Endometrium (tissue), 2 donors: ENCODE measurements at regions not wholly inside any gene's neighbourhood (a gene's known extent, or its start where the extent isn't known, plus 50 kb on each side); places are given as distances from the start of the nearest gene placed in this dataset.
"Not testable (repeated sequence)": the region's sequence is repeated elsewhere in the genome, so short reads cannot be mapped to it uniquely, and the experiment has no call there.

ENCODE experiments used
- FAIRE-seq: peaks from 2 replicates; lab custom pipeline; 2012; peaks lifted over from hg19 to GRCh38; lab: Jason Lieb, UNC
- donor health status: control.
- donor health status: control.

DNA sequence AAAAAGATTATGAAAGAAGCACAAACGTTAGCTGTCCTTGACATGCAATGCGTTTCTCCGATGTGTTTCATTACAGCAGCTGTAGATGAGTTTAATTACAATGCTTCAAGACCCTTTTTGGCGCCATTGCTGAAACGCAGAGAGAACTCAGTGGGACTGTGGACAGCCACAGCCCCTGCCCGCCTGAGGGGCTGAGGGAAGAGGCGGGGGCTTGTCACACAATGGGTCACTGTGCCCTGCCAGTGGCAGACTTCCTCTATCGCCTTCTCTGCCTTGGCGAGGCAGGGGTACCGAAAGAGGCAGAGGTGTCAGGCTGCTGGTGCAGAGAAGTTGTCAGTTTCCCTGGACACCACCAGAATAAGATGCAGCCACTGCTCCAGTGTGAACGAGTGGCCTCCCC is 252.0 kb downstream of the NR2F2 start:
- no peak for FAIRE-seq

DNA sequence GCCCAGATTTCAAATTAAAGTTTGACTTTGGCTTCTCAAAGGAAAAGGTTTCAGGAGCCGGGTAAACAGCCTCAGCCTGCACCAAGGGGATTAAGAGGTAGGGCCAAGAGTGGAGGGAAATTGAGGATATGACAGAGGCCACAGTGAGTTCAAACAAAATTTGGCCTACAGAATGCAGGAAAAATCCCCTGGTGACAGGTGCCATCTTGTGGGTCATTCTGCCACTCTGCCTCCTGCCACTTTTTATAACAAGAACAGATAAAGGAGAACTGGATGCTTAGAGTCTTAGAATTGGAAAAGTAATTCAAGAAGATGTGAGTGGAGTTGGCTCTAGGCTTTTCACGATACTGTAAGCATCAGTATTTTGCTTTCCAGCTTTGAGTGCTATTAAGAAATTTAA is 253.2 kb downstream of the NR2F2 start:
- no peak for FAIRE-seq

DNA sequence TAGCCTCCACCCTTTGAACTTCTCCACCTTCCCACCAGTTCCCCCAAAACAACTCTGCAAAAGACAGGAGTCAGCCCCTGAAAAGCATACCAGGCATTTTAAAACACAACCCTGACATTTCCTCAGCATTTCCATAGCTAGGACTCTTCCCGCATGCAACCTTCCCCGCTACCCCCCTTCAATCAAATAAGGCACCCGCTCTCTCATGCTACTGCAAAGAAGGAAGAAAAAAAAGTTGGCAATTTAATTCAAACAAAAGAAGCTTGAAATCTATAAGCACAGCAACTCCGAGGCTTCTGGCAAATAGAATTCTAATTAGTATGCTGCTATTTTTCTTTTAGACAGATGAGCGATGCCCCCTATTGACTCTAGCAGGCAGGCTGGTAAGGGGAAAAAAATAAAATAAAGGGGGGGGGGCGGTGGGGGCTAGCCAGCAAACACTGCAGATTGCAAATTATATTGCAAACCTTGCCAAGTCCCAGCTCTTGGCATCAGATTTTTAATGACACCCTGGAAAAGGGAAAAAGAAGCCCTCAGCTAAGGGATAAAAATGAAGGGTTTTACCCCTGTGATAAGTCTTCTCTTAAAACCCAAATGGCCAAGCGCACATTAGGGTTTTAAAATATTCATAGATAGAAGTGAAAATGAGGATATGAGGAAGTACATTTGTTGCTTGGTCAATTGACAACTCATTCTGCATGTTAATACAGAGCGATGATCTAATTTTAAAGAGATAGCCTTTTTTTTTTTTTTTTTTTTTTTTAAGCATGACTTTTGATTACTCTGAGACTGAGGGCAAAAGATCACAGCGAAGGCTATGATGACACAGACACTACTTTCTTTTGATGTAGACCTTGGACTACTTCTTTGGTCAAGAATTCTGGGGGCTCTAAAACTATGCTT is 255.2 kb downstream of the NR2F2 start:
- FAIRE-seq: no peak

DNA sequence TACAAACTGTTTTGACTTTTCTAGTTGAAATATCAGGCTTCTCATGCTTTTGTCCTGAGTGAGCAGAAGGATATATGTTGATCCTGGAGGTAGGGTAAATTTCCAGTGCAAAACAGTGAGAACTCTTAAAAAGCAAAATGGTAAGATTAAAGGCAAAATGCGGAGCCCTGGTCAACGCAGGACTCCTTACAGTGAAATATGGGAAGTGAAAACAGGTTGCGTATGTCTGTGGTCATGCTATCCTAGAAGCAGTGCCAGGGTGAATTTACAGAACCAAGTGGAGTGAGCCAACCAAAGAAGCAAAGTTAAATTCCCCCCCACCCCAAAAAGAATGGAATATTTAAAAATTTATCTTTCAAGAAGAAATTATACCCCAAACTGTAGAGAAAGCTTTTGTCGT is 256.4 kb downstream of the NR2F2 start:
- no peak for FAIRE-seq

DNA sequence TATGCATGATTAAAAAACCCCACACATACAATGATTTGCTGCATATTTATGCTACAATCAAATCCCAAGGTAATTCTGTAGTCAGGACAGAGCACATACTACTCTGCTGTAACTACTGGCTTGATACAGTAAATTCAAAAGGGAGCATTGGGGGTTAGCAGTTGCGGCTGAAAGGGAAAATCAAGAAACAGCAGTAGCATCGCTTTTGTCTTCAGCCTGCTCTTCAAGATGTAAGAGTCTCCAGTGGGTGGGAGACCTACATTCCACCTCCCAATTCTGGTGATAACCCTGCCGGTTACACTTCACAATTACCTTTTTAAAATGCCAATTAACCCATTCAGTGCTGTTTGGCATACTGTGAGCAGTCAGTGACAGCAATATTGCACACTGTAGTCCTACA is 259.4 kb downstream of the NR2F2 start:
- no peak for FAIRE-seq

DNA sequence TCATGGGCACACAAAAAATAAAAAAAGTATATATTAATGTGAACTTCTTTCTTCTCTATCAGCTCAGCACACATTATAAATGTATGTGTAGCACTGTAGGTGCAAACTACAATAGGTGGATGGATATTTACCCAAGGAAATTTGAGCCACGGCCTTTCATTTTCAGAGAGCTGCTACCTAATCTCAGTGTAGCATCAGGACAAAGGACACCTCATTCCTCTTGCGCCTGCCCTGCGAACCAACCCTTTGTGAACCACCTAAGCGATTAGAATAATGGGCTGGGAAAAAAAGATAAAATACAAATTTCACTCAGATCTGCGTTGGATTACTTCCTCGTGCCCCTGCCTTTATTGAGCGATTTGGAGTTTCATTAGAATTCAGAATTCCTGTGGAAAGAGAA is 263.2 kb downstream of the NR2F2 start:
- no peak for FAIRE-seq

DNA sequence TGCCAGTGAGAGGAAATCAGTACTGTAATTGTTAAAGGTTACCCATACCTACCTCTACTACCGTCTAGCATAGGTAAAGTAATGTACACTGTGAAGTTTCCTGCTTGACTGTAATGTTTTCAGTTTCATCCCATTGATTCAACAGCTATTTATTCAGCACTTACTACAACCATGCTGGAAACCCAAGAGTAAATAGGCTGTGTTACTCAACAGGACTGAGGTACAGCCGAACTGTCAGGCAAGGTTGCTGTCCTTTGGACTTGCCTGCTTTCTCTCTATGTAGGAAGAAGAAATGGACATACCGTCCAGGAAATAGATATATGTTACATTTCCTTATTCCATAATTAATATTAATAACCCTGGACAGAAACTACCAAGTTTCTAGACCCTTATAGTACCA is 265.5 kb downstream of the NR2F2 start:
- FAIRE-seq: no peak

DNA sequence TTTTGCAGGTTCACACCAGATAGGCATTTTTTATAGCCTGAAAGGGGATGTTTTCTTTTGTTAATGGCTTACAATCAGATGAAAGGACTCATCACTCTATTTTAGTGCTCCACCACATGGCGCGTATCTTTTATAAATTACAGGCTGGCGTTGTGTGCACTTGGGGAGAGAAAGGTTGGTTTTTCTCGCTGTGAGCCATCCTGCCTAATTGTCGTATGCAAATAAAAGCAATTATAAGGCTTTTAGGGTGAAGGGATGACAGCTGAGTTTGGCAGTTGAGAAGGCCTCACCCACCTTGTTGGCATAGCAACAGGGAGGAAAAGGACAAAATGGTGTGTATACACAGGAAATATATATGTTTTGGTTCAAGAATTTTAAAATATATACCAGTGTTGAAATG is 268.0 kb downstream of the NR2F2 start:
- FAIRE-seq: no peak

DNA sequence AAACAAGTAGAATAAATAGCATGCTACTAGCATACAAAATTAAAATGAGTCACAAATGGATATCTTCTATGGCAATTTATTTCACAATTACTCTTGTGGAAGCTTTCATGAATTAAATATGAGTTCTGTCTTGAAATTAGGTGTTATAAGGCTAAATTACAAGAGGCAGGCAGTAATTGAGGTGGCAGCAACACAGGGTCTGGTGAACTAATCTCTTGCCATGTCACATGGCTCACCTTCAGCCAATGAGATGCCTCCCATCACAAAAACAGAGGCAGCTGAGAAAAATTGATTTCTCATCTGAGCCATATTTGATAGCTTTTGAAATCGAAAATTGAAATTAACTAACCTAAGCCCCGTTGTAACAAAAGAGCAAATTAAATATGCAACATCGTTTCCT is 268.8 kb downstream of the NR2F2 start:
- FAIRE-seq: no peak

DNA sequence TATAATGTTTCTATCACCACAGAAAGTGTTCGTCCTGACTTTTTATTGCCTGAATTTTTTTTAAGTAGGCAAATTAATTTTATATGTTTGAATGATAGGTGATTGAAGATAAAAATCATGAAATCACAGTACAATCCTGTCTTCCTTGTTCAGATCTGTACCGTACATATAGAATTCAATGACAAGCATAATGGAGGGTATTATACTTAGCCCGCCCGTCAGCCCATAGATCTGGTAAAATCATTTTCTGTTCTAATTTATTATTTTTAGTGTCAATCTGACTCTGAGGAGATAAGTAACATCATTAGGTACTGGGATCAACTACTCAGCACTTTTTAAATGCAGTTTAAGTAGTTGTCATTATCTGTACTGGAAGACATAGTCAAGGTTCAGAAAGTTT is 269.9 kb downstream of the NR2F2 start:
- FAIRE-seq: no peak

DNA sequence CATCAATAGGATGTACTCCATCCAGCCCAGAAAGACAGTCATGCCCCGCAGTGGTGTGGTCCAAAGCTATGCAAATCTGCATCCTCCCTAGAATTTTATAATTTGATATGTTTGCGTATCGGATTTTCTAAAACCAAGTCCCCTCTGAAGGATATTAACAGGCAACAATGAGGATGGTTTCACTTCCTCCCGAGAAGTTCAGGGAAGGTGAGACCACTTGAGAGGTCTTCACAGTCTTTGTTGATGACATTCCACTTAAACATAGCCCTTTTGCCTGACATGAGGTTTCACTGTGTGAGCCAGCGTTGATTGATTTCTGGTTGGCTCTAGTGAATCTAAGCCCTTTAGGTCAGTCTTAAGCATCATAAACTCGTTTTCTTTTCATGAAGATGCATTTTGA is 276.1 kb downstream of the NR2F2 start:
- no peak for FAIRE-seq

DNA sequence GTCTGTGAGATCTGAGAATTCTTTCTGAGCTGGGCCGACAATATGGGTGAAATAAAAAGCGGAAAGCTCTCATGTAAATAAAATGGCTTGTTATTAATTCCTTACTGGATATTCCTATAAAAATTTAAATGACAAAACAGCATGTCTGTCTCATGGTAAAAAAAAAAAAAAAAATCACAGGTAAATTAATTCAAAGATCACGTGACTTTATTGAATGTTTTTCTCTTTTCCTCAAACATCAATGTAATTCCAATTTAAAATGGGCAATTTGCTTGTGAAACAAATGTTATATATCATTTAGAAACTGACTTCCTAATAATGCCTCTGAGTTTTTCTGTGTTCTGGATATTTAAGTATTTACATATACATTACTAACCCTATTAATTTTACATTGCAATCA is 280.3 kb downstream of the NR2F2 start:
- FAIRE-seq: no peak

DNA sequence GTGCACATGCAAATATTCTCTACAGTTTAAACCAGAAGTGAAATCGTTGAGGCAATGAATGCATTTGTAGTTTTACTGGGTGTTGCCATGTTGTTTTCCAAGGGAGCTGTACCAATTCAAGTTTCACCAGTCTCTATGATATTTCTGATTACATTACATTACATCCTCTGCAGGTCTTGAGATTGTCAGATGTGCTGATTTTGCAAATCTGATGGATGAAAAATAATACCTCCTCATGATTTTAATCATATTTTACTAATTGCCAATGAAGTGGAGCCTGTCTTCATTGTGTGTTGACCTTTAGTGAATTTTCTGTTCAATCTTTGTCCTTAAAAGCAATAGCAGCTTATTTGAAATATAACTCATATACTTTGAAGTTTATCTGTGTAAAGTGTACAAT is 282.4 kb downstream of the NR2F2 start:
- FAIRE-seq: no peak

DNA sequence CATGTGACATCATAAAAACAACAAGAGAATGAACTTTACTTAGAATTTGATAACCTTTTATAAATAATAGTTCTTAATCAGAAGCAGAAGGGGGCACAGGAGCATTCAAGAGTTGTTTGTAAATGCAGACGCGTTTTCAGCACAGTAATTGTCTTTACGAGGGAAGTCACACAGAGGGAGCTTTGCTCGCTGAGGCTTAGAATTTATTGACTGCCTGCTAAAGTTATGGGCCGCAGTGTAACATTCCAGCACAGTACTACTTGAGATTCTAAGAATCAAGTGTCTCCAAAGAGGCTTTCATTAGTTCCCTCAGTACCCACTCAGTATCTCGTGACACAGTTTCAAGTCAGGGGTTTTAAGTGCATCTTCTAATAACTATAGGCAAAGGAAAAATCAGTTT is 288.7 kb downstream of the NR2F2 start:
- FAIRE-seq: no peak

DNA sequence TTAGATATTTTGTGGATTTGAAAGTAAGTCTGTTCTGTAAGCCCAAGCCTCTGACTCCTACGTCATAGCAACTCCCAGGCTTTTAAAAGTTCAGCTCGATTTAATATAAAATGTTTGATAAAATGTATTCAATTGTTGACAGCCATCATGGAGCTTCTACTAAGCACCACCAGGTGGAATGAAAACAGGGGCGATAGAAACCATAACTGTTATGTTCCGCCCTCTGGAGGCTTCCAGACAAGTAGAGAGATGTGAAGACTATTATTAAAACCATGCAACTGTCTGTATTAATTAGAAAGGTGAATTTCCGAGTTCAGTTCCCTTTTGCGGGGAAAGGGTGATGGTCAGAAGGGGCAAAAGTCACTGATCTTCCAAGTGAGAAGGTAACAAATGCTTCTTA is 292.2 kb downstream of the NR2F2 start:
- FAIRE-seq: no peak

DNA sequence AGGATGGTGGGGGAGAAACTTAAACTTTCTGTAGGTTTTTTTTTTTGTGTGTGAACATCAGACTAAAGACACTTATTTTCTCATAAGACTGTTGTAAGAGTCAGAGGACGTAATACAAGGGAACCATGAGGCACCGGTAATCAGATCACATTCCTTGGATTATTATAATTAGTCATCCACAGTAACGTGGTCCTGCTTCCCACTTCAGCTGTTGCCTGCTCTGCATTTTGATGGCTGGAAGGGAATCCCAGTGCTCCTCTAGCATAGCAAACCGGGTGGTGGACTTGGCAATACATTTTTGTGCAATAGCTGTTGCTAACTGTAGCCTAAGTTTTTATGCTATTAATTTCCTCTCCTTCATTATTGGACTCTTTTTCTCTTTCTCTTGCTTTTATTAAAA is 294.8 kb downstream of the NR2F2 start:
- FAIRE-seq: no peak

DNA sequence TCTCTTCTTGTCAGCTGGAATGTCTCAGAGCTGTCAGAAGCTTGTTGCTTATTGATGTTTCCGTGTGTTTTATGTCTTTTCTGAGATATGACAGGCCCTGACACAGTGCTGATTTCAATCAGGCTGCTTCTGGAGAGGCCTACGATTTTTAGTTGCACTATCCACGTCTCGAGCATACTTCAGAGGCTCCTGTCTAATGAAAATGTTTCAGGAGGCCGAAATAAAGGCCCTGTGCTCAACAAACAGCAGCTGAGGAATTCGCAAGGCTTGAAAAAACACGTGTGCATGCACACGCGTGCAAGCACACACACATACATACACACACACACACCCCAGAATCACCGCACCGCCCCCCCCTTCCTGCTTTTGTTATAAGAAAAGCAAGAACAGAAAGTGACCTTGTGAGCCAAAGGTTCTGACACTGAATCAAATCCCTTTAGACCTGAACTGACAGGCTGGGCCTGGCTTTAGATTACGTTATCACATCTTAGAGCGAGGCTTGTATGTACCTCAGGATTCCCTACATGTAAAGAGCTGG is 296.6 kb downstream of the NR2F2 start:
- no peak for FAIRE-seq

DNA sequence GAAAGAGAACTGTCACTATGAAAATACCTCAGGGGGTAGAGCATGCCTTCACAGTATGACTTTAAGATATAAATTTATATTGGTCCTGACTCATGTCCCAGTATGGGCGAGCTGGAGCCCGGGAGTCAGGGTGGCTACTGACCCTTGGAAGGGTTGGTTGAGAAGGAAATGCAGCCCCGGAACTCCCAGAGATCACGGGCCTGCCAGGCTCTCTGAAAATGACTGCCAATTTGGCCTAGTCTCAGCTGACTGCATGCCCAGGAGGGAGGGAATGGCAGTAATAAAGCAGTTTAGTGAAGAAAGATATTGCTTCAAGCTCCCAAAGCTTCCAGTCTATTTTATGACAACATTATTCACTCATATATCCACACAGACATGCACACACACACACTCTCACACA is 299.0 kb downstream of the NR2F2 start:
- no peak for FAIRE-seq

DNA sequence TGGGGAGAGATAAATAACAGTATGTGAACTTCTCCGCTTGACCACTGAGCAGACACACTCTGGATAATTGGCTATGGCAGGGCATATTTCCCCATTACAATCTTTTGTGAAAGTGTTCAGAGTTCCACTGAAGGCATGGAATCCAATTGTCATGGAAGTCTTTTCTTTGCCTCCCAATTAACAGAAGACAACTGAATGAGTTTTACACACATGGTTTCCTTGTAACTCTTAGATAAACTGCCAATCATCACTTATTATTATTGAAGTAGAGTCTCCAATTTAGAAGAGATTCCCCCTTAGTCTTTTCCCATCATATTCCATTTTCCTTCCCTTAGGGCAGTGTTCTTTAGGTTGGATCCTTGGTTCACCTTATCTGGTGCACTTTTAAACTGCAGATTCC is 308.3 kb downstream of the NR2F2 start:
- no peak for FAIRE-seq

DNA sequence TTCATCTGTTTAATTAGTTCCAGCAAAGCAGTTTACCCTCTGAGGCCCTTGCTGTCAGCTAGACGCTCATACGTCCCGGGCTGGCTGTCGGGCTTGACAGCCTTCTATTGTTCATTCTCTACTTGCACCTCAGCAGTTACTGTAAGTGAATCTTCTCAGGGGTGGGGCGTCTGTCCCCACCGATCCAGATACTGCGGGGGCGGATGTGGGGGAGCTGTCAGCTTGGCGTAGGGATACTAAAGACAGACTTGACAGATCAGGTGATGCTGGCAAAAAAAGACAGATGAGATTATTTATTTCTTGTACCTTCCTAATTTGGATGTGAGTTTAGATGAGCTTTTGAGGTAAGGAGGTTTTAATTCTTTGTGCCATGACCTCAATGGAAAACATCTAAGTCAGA is 315.3 kb downstream of the NR2F2 start:
- no peak for FAIRE-seq

DNA sequence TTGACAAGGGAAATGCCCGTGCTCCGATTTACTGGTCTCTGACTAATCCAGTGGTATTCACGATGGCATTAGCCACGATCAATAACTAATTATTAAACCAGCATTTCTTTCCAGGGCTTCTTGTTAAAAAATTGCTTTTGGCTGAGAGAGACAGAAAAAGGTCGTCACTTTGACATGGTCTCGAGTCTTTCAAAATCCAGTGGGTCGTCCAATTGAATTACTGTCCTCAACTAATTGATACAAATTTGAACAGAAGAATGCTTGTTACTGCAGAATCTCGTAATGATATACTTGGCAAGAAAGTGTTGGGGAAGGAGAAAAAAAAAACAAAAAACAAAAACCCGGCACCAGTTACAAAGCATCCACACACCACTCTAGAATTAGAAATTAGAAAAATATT is 318.4 kb downstream of the NR2F2 start:
- no peak for FAIRE-seq

DNA sequence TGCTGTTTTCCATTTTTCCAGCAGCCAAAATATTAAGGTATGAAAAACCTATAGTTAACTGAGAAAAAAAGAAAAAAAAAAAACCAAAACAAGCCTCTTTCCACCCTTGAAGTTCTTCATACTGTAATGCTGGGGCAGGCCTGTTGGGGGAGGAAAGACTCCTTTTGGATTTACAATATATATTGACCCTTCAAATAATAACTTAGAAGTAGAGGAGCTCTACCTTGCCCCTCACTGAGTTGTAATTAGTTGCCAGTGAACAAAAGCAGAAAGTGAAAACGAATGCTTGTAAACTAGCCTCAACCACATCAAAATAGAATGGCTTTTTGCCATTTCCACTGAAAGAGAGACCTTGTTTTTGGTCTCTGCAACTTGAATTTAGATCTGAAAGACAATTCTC is 326.6 kb downstream of the NR2F2 start:
- no peak for FAIRE-seq

DNA sequence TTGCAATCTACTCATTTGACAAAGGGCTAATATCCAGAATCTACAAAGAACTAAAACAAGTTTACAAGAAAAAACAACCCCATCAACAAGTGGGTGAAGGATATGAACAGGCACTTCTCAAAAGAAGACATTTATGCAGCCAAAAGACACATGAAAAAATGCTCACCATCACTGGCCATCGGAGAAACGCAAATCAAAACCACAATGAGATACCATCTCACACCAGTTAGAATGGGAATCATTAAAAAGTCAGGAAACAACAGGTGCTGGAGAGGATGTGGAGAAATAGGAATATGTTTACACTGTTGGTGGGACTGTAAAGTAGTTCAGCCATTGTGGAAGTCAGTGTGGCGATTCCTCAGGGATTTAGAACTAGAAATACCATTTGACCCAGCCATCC is 336.5 kb downstream of the NR2F2 start:
- FAIRE-seq: not testable (repeated sequence)

DNA sequence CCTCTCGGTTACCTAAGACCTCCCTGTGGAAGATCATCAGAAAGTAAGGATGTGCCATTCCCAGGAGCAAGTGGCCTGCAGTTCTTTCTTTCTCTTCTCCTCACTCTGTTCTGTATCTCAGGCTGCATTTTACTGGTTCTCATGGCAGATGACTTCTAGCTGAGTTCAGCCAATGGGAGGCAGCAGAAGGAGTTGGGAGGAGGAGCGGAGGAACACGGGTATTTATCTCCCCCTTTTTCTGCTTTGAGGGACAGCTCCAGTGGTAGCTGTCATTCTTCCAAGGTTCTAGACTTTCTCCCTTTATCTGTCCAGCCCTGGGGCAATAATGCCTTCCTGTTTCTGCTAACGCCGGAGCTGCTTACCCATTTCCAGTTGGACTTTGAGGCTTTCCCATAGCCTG is 339.9 kb downstream of the NR2F2 start:
- no peak for FAIRE-seq
